ENCODE measurements at regions not wholly inside any gene's neighbourhood (a gene's known extent, or its start where the extent isn't known, plus 50 kb on each side); places are given as distances from the start of the nearest gene placed in this dataset.

- Histone ChIP-seq H3K4me1 (ENCODE audit: control insufficient read depth, low read length) (no peaks in the 10 kb centered on the region), H3K4me3 (ENCODE audit: low read length) (no peak overlapping the region), H3K79me2 (ENCODE audit: control insufficient read depth, low read length) (no peaks in the 10 kb centered on the region), H3K4me2 (ENCODE audit: low read length) (no peak overlapping the region), H3K27ac (ENCODE audit: low read depth, low read length) (no peak overlapping the region), H4K20me1 (ENCODE audit: control insufficient read depth, insufficient read depth, low read depth, low read length) (no peaks in the 10 kb centered on the region), H3K9me2 (replicated peaks; ENCODE audit: control insufficient read depth, low read length) (no peaks in the 10 kb centered on the region), H3K9me3 (ENCODE audit: control insufficient read depth, insufficient read depth, low read length) (no peaks in the 10 kb centered on the region), H3F3A (ENCODE audit: control insufficient read depth, insufficient read depth) (no peaks in the 10 kb centered on the region), H3K27me3 (ENCODE audit: control insufficient read depth, low read length) (no peaks in the 10 kb centered on the region), H3K36me3 (ENCODE audit: control insufficient read depth, low read length) (no peaks in the 10 kb centered on the region)
- TF ChIP-seq, protein P1, sequence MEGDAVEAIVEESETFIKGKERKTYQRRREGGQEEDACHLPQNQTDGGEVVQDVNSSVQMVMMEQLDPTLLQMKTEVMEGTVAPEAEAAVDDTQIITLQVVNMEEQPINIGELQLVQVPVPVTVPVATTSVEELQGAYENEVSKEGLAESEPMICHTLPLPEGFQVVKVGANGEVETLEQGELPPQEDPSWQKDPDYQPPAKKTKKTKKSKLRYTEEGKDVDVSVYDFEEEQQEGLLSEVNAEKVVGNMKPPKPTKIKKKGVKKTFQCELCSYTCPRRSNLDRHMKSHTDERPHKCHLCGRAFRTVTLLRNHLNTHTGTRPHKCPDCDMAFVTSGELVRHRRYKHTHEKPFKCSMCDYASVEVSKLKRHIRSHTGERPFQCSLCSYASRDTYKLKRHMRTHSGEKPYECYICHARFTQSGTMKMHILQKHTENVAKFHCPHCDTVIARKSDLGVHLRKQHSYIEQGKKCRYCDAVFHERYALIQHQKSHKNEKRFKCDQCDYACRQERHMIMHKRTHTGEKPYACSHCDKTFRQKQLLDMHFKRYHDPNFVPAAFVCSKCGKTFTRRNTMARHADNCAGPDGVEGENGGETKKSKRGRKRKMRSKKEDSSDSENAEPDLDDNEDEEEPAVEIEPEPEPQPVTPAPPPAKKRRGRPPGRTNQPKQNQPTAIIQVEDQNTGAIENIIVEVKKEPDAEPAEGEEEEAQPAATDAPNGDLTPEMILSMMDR (IDR thresholded peaks at IDR 0.05; ENCODE audit: low read depth, low read length, poor library complexity, severe bottlenecking), result no peak
- no peak for TF ChIP-seq EZH2phosphoT487 (IDR thresholded peaks at IDR 0.05; ENCODE audit: borderline replicate concordance, low read length)
Observed at GRCh38 chr3:124374583-124374982, 355.7 kb upstream of the UMPS start.

DNA sequence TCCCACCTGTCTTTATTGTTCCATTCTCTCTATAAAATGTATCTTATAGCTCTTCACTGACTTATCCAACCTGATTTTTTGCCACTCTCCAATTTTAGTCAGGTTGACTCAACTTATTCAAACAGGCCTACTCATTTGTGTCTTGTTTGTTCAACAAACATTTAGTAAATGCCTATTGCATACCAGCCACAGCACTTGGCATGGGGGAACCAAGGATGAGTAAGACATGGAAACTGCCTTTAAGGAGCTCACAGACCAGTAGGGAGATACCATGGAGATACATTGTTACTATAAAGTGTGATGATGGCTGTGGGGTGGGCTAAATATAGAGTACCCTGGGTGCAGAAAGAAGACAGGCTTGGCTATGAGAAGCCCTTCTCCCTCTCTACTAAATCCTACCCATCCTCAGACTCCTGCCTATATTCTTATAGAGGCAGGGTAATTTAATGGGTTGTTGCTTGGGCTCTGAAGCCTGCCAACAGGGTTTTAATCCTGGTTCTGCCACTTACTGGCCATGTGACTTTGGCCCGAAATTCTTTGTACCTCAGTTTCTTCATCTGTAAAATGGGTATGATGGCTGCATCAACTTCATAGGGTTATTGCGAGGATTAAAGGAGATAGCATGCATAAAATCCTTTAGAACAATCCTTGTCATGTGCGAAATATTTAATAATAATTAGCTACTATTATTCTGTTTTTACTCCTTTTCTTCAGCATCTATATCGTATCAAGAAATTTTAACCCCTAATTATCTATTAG, 348.5 kb upstream of the UMPS start:
- no peak for TF ChIP-seq EZH2phosphoT487 (IDR thresholded peaks at IDR 0.05; ENCODE audit: borderline replicate concordance, low read length)
- TF ChIP-seq, protein P1 (IDR thresholded peaks at IDR 0.05; ENCODE audit: low read depth, low read length, poor library complexity, severe bottlenecking), result no peak
- Histone ChIP-seq H3F3A (ENCODE audit: control insufficient read depth, insufficient read depth) (no peaks in the 10 kb centered on the region), H3K36me3 (ENCODE audit: control insufficient read depth, low read length) (no peaks in the 10 kb centered on the region), H3K9me2 (replicated peaks; ENCODE audit: control insufficient read depth, low read length) (no peaks in the 10 kb centered on the region), H3K79me2 (ENCODE audit: control insufficient read depth, low read length) (no peaks in the 10 kb centered on the region), H3K9me3 (ENCODE audit: control insufficient read depth, insufficient read depth, low read length) (no peaks in the 10 kb centered on the region), H3K27me3 (ENCODE audit: control insufficient read depth, low read length) (no peaks in the 10 kb centered on the region), H4K20me1 (ENCODE audit: control insufficient read depth, insufficient read depth, low read depth, low read length) (no peaks in the 10 kb centered on the region), H3K4me2 (ENCODE audit: low read length) (no peak overlapping the region), H3K4me1 (ENCODE audit: control insufficient read depth, low read length) (no peaks in the 10 kb centered on the region), H3K27ac (ENCODE audit: low read depth, low read length) (no peak overlapping the region), H3K4me3 (ENCODE audit: low read length) (no peak overlapping the region)

- Histone ChIP-seq H3K36me3 (ENCODE audit: control insufficient read depth, low read length) (no peaks in the 10 kb centered on the region), H4K20me1 (ENCODE audit: control insufficient read depth, insufficient read depth, low read depth, low read length) (no peaks in the 10 kb centered on the region), H3K9me2 (replicated peaks; ENCODE audit: control insufficient read depth, low read length) (no peaks in the 10 kb centered on the region), H3K27me3 (ENCODE audit: control insufficient read depth, low read length) (no peaks in the 10 kb centered on the region), H3K9me3 (ENCODE audit: control insufficient read depth, insufficient read depth, low read length) (no peaks in the 10 kb centered on the region), H3K27ac (ENCODE audit: low read depth, low read length) (no peak overlapping the region), H3K79me2 (ENCODE audit: control insufficient read depth, low read length) (no peaks in the 10 kb centered on the region), H3F3A (ENCODE audit: control insufficient read depth, insufficient read depth) (no peaks in the 10 kb centered on the region), H3K4me1 (ENCODE audit: control insufficient read depth, low read length) (no peaks in the 10 kb centered on the region), H3K4me2 (ENCODE audit: low read length) (no peak overlapping the region), H3K4me3 (ENCODE audit: low read length) (no peak overlapping the region)
- TF ChIP-seq, protein P1 (IDR thresholded peaks at IDR 0.05; ENCODE audit: low read depth, low read length, poor library complexity, severe bottlenecking), result no peak
- no peak for TF ChIP-seq EZH2phosphoT487 (IDR thresholded peaks at IDR 0.05; ENCODE audit: borderline replicate concordance, low read length)
Observed at GRCh38 chr3:124383051-124383450, 347.2 kb upstream of the UMPS start.

Measured in DOHH2 (cell line).